ENCODE measurements at regions not wholly inside any gene's neighbourhood (a gene's known extent, or its start where the extent isn't known, plus 50 kb on each side); places are given as distances from the start of the nearest gene placed in this dataset.
"Not testable (repeated sequence)": the region's sequence is repeated elsewhere in the genome, so short reads cannot be mapped to it uniquely, and the experiment has no call there.

GRCh38 chr4:158051401-158052235 is 121.2 kb downstream of the GASK1B start:
- no peak for DNase-seq

DNA sequence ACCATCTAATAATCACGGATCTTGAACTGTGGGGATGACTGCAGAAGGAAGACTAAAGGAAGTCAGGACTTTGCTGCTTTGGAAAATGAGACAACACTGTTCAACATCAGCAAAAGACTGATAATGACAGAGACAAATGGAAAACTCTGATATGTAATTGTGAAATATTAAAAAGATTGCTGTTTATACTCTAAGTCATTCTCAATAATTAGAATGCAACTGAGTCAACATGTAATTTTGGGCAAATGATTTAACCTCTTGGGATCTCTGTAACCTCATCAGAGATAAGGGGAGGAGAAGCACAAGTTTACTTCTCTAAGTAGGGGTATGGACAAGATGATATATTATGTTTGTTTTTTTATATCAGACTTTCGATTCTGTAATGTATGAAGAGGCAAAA is 121.9 kb downstream of the GASK1B start:
- DNase-seq = no peak

GRCh38 chr4:158046345-158046744 is 126.5 kb downstream of the GASK1B start:
- DNase-seq = no peak

GRCh38 chr4:158043971-158044618 is 128.7 kb downstream of the GASK1B start:
- no peak for DNase-seq

GRCh38 chr4:158042591-158043030 is 130.2 kb downstream of the GASK1B start:
- DNase-seq = no peak

DNA sequence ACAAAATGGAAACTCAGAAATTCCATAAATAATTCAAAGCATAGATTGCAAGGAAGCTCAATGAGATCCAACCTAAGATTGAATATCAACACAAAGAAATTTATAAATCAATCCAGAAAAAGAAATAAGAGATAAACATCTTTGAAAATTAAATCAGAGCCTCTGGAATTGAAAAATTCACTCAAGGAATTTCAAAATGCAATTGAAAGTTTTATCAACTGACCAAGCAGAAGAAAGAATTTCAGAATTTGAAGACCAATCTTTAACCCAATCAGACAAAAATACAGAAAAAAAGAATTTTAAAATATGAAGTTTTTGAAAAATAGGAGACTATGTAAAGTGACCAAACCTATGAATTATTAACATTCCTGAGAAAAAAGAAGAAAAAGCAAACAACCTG is 134.1 kb downstream of the GASK1B start:
- DNase-seq = no peak

- no peak for DNase-seq
Measured at GRCh38 chr4:158036998-158037397, 135.8 kb downstream of the GASK1B start.

DNA sequence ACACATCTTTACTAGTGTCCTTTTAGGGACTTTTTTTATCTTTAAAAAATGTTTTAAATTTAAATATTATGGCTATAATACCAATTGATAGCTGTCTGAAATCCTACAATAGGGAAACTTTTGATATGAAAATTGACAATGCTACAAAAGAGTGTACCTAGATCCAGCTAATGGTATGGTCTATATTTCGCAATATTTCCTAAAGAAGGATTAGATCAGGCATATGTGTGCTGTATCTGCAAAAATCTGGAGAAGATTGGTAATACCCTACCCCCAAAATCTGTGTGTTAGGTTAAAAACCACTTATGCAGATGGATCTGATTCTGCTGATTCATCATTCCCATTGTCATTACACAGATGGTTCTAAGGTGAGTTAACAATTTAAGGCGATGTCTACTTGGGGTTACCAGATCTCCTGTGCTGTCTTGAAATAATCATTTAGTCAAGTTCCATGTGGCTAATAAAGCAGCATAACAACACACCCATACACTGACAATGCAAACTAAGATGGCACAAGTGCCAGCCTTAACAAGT is 137.1 kb downstream of the GASK1B start:
- DNase-seq = no peak

DNA sequence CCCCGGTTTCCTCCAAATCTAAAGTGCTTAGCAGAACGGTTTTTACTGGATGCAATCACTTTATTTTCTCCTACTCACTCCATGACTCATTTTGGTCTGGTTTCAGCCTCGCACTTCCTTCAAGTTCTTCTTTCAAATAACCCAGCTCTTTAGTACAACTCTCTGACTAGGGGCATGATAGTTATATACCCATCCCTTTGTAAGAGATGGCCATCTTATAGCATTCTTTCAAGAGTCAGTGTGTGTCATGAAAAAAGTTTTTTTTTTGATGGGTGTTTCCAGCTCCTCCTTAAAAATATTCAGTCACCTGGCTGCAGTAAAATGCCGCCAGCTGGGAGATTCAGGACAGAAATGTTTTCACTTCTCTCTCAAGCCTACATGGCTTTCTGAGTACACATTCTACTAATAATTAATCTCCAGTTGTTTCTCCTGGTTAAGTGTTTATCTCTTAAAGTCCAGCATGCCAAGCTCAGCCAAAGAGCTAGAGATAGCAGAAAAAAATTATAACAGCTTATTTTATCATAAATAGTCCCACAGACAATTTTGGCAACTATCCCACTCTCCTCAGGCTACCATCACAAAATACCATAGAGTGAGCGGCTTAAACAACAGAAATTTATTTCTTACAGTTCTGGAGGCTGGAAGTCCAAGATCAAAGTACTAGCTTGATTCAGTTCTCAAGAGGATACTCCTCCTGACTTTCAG is 139.3 kb downstream of the GASK1B start:
- no peak for DNase-seq

DNA sequence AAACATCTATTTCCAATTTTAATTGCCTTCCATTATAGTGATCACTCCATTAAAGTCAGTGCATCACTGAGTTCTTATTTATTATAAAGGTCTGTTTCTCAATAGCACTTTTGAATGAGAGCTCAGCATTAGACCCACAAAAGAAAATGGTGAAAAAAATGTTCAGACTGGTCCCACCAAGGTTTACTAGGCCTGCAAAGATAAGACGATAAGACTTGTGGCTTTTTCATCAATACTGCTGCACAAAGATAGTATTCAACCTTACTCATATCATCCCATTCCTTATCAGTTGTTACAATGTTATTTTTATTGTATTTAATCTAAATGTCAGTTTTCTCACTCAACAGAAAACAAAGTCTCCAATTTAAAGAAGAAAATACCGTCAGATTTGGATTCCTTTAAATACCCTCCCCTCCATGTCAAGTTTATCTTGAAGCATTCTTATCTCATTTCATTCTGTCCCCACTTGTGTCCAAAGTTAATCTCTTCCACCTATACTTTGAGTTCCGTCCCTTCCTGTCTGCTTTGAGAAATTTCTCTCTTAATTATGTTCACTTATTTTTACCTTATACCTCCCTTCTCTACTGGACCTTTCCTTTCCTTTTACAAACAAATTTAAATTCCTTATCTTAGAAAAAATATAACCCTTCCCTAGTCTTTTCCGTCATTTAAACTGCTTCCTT is 140.0 kb downstream of the GASK1B start:
- DNase-seq = no peak

- DNase-seq = not testable (repeated sequence)
Measured at GRCh38 chr4:158028381-158028780, 144.4 kb downstream of the GASK1B start.

DNA sequence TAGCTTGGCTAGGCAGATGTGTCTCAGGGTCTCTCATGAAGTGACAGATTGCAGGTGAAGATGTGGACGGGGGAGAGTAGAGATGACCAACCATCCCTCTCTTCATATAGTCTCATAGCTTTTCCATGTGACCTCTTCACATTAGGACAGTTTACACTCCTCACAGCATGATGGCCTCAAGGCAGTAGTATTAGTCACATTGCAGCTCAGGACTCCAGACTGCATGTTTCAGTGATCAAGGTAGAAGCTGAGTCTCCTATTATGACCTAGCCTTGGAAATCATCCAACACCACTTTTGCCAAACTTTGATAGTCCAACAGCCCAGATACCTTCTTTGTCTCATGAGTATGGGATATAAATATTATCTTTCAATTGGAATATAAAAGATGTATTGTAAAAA is 147.7 kb downstream of the GASK1B start:
- DNase-seq = no peak

- no peak for DNase-seq
Measured at GRCh38 chr4:158020734-158021346, 152.0 kb downstream of the GASK1B start.

GRCh38 chr4:158020176-158020575 is 152.6 kb downstream of the GASK1B start:
- no peak for DNase-seq

DNA sequence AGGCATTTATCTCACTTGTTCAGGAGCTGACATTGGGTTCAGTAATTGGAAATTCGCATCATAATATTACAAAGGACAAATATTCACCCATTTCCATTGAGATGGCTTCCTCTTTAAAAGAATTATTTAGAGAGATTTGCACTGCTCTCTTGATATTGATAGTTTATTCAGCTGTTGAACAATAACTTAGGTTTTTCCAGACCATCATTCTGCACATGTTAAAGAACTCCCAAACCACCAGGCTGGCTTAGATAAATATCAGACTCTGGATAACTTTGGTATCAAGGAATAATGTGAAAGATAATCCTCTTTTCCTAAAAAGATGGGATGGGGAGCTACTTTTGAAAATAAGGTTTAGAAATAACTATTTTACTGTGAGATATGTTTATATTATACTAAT is 154.0 kb downstream of the GASK1B start:
- DNase-seq = no peak

DNA sequence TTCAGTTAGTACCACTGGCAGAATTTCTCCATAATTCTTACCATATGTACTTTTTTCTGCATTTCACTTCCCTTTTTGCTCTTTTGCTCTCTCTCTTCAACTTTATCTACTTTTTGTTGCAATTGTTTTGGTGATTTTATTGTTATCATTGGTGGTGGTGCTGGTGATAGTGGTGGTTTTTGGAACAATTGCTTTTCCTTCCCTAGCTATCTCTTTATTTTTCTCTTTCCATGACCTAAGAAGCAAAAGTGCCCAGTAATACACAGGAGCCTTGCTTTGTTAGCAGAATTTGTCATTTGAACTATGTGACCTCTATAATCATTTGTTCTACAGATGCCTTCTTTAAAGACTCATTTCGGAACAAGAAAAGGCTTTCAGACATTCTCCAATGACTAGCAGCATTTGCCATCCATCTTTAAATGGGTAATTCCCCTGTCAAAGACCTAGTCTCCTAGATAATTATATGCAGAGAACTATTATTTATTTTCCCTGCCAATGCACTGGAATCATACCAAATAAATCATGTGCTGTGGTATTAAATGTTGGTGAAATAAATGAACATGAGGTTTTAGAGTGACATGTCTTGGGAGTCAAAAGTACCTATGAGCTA is 154.5 kb downstream of the GASK1B start:
- no peak for DNase-seq

DNA sequence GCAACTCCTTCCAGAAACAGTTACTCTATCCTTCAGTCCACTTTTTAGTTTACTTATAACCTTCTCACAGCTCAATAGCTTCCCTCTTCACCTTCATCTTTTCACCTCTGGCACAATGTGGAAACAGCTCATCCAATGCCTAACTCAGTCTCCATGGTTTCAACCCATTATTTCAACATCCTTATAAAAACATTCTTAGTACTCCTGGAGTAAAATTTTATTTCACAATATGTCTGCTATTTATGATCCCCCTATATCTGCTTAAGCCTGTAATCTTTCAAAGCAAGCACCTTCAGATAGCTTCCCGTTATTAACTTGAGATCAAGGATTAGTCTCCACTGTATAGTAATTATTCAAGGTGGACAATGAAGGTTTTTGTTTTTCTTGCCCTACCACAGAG is 156.3 kb downstream of the GASK1B start:
- no peak for DNase-seq

GRCh38 chr4:158015241-158015640 is 157.6 kb downstream of the GASK1B start:
- no peak for DNase-seq

GRCh38 chr4:158013858-158014257 is 159.0 kb downstream of the GASK1B start:
- DNase-seq = no peak

GRCh38 chr4:158010361-158010760 is 162.5 kb downstream of the GASK1B start:
- DNase-seq = no peak

- DNase-seq = no peak
Measured at GRCh38 chr4:158008551-158009218, 164.1 kb downstream of the GASK1B start.

Measured in NCI-H2029 treated with DMSO at 0.1 percent for 48 hours (cell line).